Upper lobe of left lung (tissue), 4 donors: ENCODE measurements at regions not wholly inside any gene's neighbourhood (a gene's known extent, or its start where the extent isn't known, plus 50 kb on each side); places are given as distances from the start of the nearest gene placed in this dataset.

Source experiments
- CTCF ChIP-seq, 6 experiments: fragments of 450-650 bp in 4 of 6; fragments of 200-600 bp in 2 of 6; sonication (generic) in 2 of 6; IDR thresholded peaks; one replicate each; pipeline ENCODE4 v1.5.1; 2016 to 2019; ENCODE audit warnings: antibody characterized with exemption in 6 of 6
- POLR2A ChIP-seq, 4 donors: fragments of 450-650 bp; IDR thresholded peaks; one replicate each; pipeline ENCODE4 v1.5.1; 2016 to 2017; ENCODE audit warnings: antibody characterized with exemption in 4 of 4, mild to moderate bottlenecking in 2 of 4
- POLR2AphosphoS5 ChIP-seq, 2 donors: sonication (generic); formaldehyde crosslinking; IDR thresholded peaks; one replicate each; pipeline ENCODE4 v1.5.1; 2017; ENCODE audit warnings: antibody characterized with exemption in 2 of 2

- no peak for TF ChIP-seq CTCF (IDR thresholded peaks at IDR 0.05)
- TF ChIP-seq POLR2A (IDR thresholded peaks at IDR 0.05), result no peak
- no peak for TF ChIP-seq POLR2AphosphoS5 (IDR thresholded peaks at IDR 0.05)
Measured at GRCh38 chr15:62791694-62792093, 250.9 kb upstream of the TPM1 start.
